A549 (cell line): ENCODE measurements at regions not wholly inside any gene's neighbourhood (a gene's known extent, or its start where the extent isn't known, plus 50 kb on each side); places are given as distances from the start of the nearest gene placed in this dataset.

Experiments used
- CTCF ChIP-seq: fragments of >200 bp; sonication (Bioruptor Twin); formaldehyde crosslinking; IDR thresholded peaks from 3 replicates; pipeline ENCODE4 v1.5.1; 2016
- JUN ChIP-seq, 2 experiments: fragments of >200 bp; sonication (Bioruptor Twin); formaldehyde crosslinking; IDR thresholded peaks; 2 replicates in 1 of 2; 3 replicates in 1 of 2; pipeline ENCODE4 v1.6.1; 2016 to 2017
- KDM1A ChIP-seq: fragments of 200-600 bp; sonication (generic); IDR thresholded peaks from 2 replicates; pipeline ENCODE4 v1.6.1; 2016; ENCODE audit warnings: low read depth, mild to moderate bottlenecking
- POLR2A ChIP-seq: IDR thresholded peaks from 2 replicates; pipeline ENCODE4 v1.6.1; 2012; ENCODE audit warnings: mild to moderate bottlenecking, low read length
- RCOR1 ChIP-seq: fragments of 150-350 bp; IDR thresholded peaks from 2 replicates; pipeline ENCODE4 v1.6.1; 2014; ENCODE audit warnings: antibody characterized with exemption, low read length, low read depth

GRCh38 chr12:87870061-87870460 lies 159.1 kb downstream of the C12orf50 start:
- TF ChIP-seq CTCF: no peak
- no peak for TF ChIP-seq JUN (IDR thresholded peaks at IDR 0.05)
- TF ChIP-seq RCOR1: no peak
- no peak for TF ChIP-seq KDM1A
- TF ChIP-seq POLR2A: no peak
